Limb (tissue), 2 donors: ENCODE measurements at regions not wholly inside any gene's neighbourhood (a gene's known extent, or its start where the extent isn't known, plus 50 kb on each side); places are given as distances from the start of the nearest gene placed in this dataset.
"Not testable (repeated sequence)": the region's sequence is repeated elsewhere in the genome, so short reads cannot be mapped to it uniquely, and the experiment has no call there.

Experiments
- DNase-seq, 2 donors: peaks; one replicate each; pipeline ENCODE4 v3.0.0-alpha.2; 2016; ENCODE audit errors: extremely low spot score in 2 of 2

DNA sequence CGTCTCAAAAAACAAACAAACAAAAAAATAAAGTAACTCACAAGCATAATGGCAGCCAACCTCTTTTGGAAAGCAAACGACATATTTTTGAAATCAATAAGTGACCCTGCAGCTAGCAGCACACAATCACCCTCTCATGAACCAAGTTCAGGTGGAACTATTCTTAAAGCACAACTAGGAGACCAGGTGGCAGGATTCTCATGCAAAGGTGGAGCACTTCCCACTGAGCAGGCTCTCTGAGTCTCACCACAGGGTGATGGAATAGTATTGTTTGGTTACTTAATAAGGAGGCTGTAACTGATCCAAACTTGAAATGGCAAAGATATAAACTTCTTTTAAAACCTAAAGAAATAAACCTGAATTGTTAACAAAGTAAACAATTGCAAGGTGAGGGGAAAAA, 1293.1 kb downstream of the PCDH19 start:
- DNase-seq: no peak

DNA sequence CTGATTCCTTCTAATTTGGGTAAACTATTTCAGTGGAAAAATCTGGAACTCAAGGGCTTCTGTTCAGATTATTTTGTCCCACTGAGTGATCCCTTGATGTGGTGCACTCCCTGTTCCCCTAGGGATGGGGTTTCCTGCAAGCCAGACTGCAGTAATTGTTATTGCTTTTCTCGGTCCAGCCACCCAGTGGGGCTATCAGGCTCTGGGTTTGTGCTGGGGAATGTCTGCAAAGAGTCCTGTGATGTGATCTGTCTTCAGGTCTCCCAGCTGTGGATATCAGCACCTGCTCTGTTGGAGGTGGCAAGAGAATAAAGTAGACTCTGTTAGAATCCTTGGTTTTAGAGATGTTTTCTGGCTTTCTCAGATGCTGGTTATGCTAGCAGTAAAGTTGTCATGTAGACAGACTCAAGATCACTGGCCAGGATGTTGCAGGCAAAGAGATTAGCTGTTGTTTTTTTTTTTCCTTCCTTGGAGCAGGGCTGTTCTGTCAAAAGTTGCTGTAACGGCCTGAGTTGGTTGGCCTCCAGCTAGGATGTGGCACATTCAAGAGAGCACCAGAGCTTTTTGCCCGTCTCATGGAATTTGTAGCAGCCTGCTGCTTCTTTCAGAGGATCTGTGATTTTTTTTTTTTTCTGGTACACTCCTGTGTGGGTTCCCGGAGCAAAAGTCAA, 1314.0 kb downstream of the PCDH19 start:
- DNase-seq: no peak

DNA sequence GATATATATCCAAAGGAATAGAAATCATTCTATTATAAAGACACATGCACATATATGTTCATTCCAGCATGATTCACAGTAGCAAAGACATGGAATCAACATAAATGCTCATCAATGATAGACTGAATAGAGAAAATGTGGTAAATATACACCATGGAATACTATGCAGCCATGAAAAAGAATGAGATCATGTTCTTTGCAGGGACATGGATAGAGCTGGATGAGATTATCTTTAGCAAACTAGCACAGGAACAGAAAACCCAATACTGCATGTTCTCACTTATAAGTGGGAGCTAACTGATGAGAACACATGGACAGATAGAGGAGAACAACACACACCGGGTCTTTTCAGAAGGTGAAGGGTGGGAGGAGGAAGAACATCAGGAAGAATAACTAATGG, 1318.6 kb downstream of the PCDH19 start:
- no peak for DNase-seq

DNA sequence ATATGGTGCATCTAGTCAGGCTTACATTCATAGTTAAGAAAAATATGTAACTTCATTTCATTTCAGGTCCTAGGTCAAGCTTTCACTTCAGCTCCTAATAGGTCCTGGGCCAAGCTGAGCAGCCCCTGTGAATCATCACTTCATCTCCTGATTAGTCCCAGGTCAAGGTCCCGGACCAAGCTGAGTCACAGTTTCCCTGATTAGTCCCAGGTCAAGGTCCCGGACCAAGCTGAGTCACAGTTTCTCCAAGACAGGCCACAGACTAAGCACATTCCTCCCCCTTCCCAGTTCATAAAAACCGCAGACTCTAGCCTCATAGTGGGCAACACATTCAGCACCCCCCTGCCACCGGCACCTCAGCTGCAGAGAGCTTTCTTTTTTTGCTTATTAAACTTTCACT, 1331.8 kb downstream of the PCDH19 start:
- no peak for DNase-seq

DNA sequence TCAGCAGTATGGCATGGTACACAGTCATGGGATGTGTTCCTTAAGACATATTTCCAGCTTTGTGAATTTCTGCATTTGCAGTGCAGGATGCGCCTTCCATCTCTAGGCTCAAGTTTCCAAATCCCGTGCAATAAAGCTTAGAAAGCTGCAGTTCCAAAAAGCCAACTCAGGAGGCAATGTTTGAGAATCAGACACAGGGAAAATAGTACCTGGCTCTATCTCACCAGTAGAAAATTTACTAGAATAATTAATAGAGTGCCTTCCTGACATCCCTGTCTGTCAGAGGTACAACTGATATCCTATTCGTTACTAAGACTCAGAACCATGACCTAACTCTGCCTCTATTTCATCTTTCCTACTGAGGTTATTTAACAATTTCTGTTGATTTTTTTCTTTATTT, 1333.0 kb downstream of the PCDH19 start:
- no peak for DNase-seq

DNA sequence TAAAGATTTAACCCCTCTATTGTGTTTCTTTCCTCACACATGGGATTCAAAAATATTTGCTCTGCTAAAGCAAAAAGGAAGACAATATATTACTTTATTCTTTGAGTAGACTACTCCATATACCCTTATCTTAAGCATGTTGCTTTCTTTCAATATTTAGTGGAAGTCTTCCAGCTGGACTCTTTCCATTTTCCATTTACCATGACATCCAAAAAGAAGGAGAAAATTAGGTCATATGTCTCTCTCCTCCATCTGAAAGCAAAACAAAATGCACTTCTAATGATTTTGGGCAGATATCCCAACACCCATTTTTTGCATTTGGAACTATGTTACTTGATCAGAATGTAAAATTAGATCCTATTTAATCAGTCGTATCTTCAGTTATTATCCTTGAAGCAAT, 1336.5 kb downstream of the PCDH19 start:
- DNase-seq: no peak

DNA sequence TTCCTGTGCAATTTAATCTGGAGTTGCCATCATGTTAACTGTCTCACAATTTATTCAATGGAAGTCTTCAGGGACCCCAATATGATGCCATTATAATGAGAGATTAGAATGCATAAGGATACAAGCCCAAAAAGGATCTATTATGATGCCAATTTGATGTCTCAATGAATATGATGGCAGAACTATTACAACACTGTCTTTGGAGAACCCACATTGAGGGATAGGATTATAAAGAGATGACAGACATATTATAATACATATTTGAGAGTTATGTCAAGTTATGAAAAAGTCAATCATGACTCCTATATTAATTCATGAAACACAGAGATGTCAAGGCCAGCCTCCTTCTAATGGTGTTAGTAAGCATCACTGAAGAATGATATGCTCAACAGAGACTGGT, 1358.4 kb downstream of the PCDH19 start:
- DNase-seq: no peak

DNA sequence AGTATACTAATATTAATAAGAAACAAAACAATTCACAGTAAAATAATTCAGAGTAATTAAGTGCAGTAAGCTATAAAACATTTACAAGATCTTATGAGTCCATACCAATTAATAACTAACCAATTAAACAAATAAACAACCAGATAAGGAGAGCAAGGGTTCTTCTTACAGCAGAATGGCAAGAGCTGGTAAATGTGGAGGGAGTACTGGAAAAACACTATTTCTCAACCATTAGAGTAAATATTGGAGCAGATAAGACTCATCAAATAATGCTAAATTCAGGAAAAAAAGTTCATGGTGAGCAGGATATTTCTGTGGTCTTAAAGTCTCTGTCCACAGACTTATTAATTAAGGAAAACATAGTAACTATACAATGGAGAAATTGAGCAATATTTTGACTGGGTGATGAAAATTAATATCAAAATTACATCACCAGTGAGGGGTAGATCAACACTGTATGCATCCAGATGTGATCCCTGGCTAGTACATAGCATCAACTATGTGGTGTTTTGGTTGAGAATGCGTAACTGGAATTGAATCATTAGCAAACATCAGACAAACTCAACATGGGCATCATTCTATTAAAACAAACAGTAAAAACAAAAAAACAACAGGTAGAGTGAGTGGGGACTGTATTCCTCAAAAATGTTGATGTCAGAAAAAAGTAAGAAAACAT, 1376.7 kb downstream of the PCDH19 start:
- DNase-seq: no peak

DNA sequence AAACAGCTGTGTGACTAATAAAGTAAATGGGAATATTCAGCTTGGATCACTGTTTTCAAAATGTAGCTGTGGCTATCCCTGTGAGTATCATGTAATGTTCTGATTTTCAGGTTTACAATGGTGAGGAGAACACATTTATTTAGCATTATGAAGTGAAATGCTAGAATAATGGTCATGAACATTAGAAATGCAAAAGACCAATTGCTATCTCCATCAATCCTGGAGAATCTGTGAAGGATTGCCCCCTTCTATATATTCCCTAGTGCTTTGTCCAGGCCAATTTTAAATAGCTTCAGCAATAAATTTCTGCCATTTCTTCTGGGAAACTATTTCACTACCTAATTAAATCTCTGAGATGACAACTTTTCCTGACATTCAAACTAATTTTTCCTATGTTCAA, 1399.1 kb downstream of the PCDH19 start:
- no peak for DNase-seq

DNA sequence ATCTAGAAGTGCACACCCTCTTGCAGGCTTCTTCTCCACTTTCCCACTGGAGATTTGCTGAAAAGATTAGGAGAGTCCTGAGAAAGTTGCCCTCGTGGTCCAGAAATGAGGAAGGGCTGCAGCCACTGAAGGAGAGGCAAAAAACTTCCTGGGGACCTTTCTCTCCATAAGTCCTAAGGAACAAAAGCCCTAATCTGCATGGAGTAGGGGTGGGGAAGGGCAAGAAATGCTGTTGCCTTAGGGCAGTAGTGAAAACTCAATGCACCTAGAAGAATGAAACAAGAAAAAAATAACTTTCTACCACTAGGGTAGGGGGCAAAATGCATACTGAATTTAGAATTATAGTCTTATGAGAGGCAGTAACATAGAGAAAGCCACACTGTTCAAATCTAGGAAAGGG, 1408.8 kb downstream of the PCDH19 start:
- no peak for DNase-seq

DNA sequence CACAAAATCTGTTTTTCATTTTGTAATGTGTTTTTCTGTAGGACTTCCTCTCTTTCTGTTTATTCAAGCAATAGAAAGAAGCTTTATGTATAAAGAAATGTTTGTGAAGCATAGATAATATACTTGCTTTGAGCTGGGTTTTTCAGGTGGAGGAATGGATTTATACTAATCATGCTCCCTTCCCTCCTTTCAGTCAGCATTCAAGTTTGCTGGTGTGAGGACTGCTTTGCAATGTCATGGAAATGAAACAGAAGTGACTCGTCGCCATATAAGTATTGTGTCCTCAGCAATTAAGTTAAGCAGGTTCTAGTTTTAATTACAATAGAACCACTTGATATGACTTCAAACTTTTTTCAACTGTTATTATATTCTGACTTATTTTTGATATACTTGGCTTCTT, 1447.1 kb downstream of the PCDH19 start:
- no peak for DNase-seq

DNA sequence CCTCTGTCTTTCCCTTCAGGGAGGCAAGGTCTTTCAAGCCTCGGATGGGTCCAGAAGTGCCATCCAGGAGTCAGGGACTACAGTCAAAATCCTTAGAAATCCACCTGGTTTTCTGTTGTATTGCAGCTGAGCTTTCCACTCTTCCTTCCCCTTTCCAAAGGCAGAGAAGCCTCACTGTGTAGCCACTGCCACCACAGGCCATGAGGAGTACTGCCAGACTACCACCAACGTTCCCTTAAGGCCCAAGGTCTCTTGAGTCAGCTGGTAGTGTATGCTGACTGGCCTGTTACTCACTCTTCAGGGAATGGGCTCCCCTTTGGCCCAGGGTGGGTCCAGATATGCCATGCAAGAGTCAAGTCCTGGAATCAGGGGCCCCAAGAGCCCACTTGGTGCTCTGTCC, 1454.1 kb downstream of the PCDH19 start:
- no peak for DNase-seq

DNA sequence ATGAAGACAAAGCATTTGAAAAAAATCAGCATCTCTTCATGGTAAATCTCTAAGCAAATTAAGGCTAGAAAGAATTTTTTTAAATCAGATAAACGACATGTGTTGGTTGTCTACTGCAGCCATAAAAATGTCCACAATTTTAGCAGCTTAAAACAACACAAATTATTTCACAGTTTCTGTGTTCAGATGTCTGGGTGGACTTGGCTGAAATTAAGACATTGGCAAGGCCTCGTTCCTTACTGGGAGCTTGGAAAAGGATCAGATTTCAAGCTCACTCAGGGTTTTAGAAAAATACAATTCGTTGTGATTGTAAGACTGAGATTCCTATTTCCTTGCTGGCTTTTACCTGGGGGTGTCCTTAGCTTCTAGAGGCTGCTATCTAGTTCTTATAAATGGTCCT, 1470.6 kb downstream of the PCDH19 start:
- DNase-seq: no peak

DNA sequence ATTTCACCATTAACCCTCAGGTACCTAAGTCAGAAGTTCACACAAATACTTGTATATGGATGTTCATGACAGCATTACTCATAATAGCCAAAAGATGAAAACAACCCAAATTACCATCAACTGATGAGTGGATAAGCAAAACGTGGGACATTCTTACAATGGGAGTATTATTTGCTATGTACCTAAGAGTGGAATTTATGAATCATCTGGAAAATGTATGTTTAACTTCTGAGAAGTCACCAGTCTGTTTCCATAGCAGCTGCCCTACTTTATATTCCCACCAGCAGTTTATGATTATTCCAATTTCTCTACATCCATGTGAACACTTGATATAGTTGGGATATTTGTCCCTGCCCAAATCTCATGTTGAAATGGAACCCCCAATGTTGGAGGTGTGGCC, 1478.9 kb downstream of the PCDH19 start:
- DNase-seq: no peak

DNA sequence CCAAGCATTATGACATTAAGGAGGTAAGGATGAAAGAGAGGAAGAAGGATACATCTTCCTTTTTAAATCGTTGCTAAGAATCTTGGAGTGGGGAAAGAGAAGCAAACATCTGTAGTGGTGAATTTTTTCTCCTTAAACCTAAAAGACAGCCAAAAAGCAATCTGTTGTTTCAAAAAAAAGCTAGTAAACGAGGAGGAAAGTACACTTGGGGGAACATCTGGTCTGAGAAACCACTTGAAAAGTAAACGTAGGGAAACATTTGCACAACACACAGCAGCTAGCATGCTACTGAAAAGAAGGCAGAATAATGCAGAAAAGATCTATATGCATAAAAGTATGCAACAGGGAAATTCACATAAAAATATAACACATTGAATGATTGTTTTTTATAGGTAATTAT, 1485.6 kb downstream of the PCDH19 start:
- peak in 1 of 2 donors; percentile 25 for DNase-seq

DNA sequence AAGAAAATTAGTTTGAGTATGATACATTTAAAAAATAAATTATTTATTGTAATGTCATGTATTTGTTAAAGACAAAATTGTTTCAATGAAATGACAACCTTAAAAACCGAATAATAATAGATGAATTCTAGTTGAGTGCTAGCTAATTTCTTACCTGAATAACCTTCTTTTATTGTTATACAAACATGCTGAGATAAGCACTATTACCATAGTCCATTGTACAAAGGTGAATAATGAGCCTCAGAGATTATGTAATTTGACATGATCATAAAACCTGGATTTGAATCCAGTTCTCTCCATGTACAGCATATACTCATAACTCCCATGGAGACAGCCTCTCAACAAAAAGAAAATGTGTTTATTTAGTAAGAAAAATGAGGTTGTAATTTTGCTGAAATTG, 1512.9 kb downstream of the PCDH19 start:
- DNase-seq: no peak

DNA sequence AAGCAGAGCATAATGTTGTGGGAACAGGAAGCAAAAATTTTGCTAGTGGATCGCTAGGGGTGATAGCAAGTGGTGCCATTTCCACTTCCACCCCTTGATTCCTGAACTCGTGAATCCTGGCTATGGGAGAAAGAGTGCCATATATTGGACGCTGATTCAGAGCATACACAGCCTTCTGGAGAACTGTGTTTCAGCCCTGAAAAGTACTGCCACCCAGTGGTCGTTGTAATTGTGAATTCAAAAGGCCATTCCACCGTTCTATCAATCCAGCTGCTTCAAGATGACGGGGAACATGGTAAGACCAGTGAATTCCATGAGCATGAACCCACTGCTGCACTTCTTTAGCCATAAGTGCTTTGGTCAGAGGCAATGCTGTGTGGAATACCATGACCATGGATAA, 1559.4 kb downstream of the PCDH19 start:
- DNase-seq: not testable (repeated sequence)
